NCI-H1694 (cell line): ENCODE measurements at regions not wholly inside any gene's neighbourhood (a gene's known extent, or its start where the extent isn't known, plus 50 kb on each side); places are given as distances from the start of the nearest gene placed in this dataset.

ENCODE experiments used
- DNase-seq: peaks from one replicate; lab custom pipeline; 2025; lab: John Stamatoyannopoulos, UW

DNA sequence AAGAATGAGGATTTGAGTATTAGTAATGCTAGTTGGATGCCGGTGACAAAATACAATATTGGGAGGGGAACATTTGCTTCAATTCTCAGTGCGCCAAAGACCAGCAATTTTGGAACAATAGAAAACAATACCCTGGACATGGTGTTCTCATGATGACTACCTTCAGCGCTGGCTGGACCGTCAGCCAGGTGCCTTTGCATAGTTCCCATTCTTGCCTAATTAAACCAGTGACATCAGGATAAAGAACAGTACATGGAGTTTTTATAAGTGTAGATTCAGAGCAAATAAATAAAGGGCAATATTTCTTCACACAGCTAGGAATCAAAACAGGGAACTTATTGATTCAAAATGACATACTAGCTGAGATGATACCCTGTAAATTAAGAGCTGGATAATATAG lies 404.8 kb upstream of the RORA start:
- DNase-seq = no peak

- no peak for DNase-seq
Observed at GRCh38 chr15:61629269-61629668, 400.2 kb upstream of the RORA start.

DNA sequence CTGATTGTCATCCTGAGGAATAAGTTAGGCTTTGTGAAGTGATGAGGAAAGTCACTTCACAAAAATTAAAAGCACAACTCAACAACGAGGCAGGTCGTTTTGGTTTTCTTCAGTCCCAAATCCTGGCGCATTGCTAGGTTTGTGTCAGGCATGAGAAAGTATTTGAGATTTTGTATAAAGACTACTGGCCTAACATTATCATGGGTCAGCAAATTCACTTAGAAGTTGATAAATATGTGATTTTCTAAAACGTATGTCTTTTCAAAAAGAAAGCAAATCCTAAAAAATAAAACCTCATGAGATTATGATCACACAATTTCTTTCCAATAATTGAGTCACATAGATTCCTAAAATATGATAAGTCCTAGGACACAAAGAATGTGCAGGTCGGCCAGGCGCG lies 395.8 kb upstream of the RORA start:
- DNase-seq = no peak

DNA sequence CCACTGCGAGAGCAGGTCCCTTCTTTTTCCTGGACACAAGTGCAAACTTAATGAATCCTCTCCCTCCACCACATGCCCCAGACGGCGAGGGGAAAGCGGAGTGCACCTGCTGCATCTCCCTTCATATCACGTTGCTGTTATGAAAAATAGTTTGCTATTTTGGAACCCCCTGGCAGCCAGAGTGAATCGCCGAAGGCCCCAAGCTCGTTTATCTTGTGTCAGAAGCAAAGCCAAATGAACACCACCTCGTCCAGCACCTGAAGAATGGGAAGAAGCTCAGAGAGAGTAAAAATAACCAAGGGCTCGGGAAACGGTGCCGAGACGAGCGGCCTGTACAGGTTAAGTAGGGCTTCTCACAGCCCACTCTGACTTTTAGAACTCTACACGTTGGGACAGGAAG lies 394.6 kb upstream of the RORA start:
- no peak for DNase-seq

- DNase-seq = no peak
Observed at GRCh38 chr15:61621865-61622264, 392.8 kb upstream of the RORA start.

DNA sequence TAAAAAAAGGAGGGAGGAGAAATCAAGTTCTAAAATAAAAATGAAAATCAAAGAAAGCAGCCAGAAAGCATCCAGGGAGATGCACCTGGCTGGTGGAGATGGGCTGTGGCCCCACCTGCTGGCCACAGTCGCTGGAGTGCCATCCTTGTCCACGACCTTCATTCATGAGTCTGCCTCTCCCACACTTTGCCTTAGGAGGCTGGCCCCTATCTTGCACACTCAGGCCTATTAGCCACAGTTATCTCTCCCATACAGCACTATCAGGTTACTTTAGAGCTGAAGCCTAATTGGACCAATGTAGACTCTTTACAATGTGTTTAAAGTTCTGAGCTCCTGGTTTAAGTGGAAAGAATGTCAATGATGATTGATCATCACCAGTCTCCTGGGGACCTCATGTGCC lies 392.0 kb upstream of the RORA start:
- DNase-seq = peak; percentile 18

DNA sequence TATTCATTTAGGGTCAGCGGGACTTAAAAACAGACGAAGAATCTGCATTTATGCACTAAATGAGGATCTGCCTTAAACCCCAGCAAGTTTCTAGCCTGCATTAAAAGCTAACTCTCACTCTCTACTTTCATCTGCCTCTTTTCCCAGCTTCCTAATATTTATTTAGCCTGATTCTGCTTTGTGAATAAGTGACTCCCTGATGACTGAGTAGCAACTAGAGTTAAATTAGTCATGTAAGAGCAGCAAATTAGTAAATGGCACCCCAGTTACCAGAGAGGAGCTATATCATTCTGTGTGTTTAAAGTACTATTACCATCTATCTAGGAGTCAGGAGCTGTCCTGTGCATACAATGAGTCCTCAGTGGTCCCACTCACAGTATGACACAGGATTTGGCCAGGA lies 391.0 kb upstream of the RORA start:
- no peak for DNase-seq

DNA sequence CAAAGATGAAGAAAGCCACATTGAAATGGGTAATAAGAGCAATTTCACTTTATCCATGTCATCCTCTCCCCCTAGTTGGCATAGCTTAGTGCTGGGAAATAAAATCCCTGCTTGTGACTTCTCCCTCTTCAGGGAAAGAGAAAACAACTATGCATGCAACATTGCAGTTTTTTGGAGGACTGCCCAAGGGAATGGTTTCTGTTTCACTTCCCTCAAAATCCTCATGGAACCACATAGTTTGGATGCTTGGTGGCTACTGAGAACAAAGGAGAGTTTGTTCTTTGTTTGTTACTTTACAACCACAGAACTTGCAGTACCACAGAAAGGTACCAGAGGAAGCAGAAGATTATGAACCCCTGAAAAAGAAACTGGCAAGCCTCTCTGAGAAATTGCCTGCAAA lies 384.6 kb upstream of the RORA start:
- no peak for DNase-seq

DNA sequence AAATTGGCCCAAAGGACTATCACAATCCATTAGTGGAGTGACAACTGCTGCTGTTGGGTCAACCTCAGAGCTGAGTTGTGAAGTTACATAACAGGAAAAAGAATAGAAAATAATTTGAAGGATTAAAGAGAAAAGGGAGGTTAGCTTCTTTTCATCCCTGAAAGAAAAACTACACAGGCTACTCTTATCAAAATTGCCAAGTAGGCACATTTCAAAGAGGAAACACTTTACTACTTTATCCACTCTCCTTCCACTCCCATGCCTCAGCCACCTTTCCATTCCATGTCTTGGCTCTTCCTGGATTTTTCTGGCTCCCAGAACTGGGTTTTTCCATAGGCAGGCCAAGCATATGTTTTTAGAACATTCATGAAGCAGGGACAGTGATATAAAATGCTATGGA lies 384.0 kb upstream of the RORA start:
- DNase-seq = no peak

- DNase-seq = no peak
Observed at GRCh38 chr15:61612111-61612510, 383.0 kb upstream of the RORA start.

DNA sequence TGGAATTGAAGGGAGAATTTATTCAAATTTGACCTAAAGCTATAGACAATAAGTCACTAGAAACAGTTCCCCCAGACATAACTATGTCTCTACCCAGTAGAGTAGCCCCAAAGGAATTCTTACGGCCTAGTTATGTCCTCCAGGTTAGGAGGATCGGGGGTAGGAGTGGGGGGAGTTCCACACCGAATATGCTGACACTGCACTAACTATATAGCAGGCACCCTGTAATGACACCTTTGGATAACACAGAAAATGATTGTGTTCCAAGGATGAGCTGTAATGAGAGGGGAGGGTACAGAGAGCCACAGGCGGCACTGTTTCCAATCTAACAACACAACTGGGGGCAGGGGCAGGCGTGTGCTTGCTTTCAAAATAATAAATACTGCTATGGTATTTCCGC lies 376.2 kb upstream of the RORA start:
- no peak for DNase-seq

DNA sequence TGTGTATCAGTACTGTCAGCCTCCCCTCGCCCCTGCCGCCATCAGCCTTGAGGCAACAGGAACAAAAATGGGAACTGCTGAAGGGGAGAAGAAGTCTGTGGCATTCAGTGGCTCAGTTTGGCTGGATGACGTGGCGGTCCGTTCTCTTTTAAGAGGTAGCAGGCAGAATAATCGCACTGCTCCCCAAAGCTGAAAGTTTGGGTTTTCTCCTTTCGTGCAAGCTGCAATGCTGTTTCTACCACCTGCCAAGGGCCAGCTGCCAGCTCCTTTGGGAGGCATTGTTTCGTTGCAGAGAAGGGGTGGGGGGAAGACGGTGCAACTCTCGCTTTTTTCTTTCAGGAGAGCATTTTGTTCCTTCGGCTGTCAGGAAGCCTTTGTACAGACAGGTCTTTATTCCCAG lies 369.6 kb upstream of the RORA start:
- no peak for DNase-seq

DNA sequence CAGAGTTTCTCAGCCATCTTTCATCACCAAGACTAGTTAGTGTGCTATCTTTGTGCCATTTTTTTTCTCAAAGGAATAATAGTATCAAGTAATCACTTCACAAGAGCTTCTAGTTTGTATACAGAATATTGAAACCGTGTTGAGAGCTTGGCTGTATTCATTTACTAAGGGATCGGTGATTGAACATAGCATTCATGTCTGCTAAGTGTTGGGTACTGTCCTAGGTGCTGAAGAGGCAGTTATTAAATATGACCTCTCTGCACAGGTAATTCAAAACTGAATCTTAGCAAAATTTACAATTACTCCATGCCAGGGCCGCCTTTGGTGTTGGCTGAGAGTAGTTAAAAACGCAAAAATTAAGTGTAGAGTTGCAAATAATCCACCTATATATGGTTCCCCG lies 355.3 kb upstream of the RORA start:
- DNase-seq = no peak

DNA sequence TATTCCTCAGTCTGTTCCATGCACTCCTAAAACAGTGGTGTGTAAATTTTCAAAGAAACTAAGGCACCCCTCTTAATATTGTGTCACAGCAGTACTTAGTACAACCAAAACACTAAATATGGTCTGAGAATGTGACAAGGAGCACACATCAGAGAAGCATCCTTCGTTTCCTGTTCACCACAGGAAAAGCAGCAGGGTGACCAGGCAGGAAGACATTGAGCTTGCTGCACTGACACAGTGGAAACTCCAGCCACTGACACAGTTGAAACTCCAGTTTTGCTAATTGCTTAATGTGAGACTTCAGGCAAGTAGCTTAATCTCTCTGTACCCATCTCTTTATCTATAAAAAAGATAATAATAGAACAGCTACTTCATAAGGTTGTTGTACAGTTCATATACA lies 353.0 kb upstream of the RORA start:
- DNase-seq = no peak

- DNase-seq = no peak
Observed at GRCh38 chr15:61575597-61575996, 346.5 kb upstream of the RORA start.

GRCh38 chr15:61571026-61571425 lies 341.9 kb upstream of the RORA start:
- DNase-seq = no peak

GRCh38 chr15:61564785-61565184 lies 335.7 kb upstream of the RORA start:
- DNase-seq = no peak

- no peak for DNase-seq
Observed at GRCh38 chr15:61558172-61559136, 329.4 kb upstream of the RORA start.

DNA sequence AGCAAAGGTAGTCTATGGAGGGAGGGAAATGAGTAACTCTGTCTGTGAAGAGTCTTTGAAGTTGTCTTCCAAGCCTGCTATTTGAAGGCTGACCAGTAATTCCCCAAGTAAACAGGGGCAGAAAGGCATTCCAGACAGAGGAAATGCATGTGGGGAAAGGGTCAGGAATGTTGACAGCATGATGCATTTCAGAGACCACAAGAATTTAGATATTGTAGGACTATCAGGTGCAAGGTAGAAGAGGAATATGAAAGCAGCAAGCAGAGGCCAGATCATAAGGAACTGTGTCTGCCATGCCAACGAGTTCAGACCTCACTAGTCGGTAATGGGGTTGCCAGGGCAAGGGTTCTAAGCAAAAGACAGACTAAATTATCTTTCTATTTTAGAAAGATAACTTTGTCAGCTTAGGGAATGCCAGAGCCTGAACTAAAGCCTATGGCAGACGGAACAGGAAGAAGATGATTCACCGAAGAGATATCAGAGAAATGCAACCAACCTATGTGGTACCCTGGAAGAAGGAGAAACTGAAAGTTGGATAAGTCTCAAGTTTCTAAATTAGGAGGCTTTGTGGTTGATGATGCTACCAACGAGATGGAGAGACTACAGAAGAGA lies 327.0 kb upstream of the RORA start:
- no peak for DNase-seq

DNA sequence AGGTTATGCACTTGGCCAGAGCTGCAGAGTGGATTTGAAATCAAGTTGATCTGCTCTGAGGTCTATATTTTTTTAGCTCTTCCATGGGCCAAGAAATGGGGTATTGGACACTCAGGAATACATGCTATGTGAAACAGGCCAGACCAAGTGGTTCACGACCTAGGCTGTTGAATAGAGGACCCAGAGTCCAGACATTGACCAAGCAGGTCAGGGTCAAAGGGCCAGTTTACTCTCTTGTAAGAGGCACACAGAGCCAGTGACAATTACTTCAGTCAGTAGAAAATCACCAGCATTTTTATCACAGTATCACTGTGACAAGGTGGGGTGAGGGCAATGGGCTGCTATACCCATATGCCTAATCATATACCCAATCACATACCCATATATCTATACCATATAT lies 320.6 kb upstream of the RORA start:
- DNase-seq = no peak

- DNase-seq = no peak
Observed at GRCh38 chr15:61545763-61546162, 316.7 kb upstream of the RORA start.

GRCh38 chr15:61541516-61541915 lies 312.4 kb upstream of the RORA start:
- no peak for DNase-seq

GRCh38 chr15:61537337-61537736 lies 308.2 kb upstream of the RORA start:
- DNase-seq = no peak

DNA sequence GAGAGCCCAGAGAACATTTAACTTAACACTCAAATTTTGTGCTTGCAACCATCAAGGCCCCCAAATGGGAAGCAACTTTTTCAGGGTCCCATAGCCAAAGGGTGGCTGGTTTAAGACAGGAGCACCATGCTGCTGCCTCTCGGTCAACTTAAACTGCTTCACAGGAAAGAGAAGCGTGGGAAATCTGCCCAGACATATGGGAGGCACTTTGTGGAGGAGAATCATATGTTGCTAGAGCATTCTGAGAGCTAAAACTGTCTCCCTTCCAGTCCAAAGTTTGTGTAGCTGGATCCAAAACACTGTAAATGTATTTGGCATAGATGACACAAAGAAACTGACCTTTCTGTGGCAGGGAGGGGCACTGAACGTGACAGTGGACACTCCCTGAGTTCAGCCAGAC lies 305.9 kb upstream of the RORA start:
- DNase-seq = no peak
